Common myeloid progenitor, CD34-positive (primary cell): ENCODE measurements at regions not wholly inside any gene's neighbourhood (a gene's known extent, or its start where the extent isn't known, plus 50 kb on each side); places are given as distances from the start of the nearest gene placed in this dataset.

Experiments used
- CTCF ChIA-PET: fragments of 350-600 bp; sonication (Branson Sonifier 250); formaldehyde crosslinking; loops from one replicate; lab custom pipeline; 2021; ENCODE audit warnings: antibody characterized with exemption; lab: Charles Lee
- POLR2A ChIA-PET: fragments of 350-600 bp; sonication (Branson Sonifier 250); formaldehyde crosslinking; loops from one replicate; lab custom pipeline; 2021; ENCODE audit warnings: antibody characterized with exemption; lab: Charles Lee
- DNase-seq, 3 donors: peaks; one replicate each; pipeline versions ENCODE4 v3.0.0 to v3.0.0-alpha.2; 2013
- H3K27ac ChIP-seq, 2 experiments: 1 replicate in 1 of 2; 2 replicates in 1 of 2; pipeline ENCODE4 v1.7.0; 2013; ENCODE audit warnings: inconsistent platforms in 2 of 2, low read length in 2 of 2, mild to moderate bottlenecking in 2 of 2, low read depth in 1 of 2, moderate library complexity in 1 of 2; ENCODE audit not compliant: severe bottlenecking in 2 of 2, insufficient read depth in 1 of 2, poor library complexity in 1 of 2
- H3K27me3 ChIP-seq, 5 experiments: replicated peaks in 2 of 5; 1 replicate in 3 of 5; 2 replicates in 2 of 5; pipeline versions ENCODE4 v1.6.1 to v1.7.0; 2013; ENCODE audit warnings: low read length in 4 of 5, mild to moderate bottlenecking in 2 of 5, moderate library complexity in 2 of 5, inconsistent platforms in 1 of 5; ENCODE audit not compliant: insufficient read depth in 5 of 5, control insufficient read depth in 4 of 5
- H3K36me3 ChIP-seq, 4 experiments: 1 replicate in 2 of 4; 2 replicates in 2 of 4; pipeline versions ENCODE4 v1.6.1 to v1.7.0; 2013; ENCODE audit warnings: low read length in 3 of 4, control low read depth in 1 of 4, mild to moderate bottlenecking in 1 of 4; ENCODE audit not compliant: control insufficient read depth in 4 of 4, insufficient read depth in 4 of 4
- H3K4me1 ChIP-seq, 4 experiments: 1 replicate in 3 of 4; 2 replicates in 1 of 4; pipeline versions ENCODE4 v1.6.1 to v1.7.1; 2013; ENCODE audit warnings: low read length in 3 of 4, mild to moderate bottlenecking in 3 of 4, control low read depth in 1 of 4, inconsistent platforms in 1 of 4, moderate library complexity in 1 of 4; ENCODE audit not compliant: control insufficient read depth in 4 of 4, insufficient read depth in 4 of 4; ENCODE audit errors: control extremely low read depth in 1 of 4
- H3K4me3 ChIP-seq, 7 experiments: 1 replicate in 4 of 7; 2 replicates in 3 of 7; pipeline versions ENCODE4 v1.5.1 to v1.7.0; 2013; ENCODE audit warnings: mild to moderate bottlenecking in 7 of 7, low read length in 6 of 7, moderate library complexity in 6 of 7, inconsistent platforms in 2 of 7, low read depth in 2 of 7, control low read depth in 1 of 7; ENCODE audit not compliant: insufficient read depth in 4 of 7, control insufficient read depth in 1 of 7; ENCODE audit errors: extremely low read depth in 1 of 7
- H3K9me3 ChIP-seq, 5 experiments: 1 replicate in 4 of 5; 2 replicates in 1 of 5; pipeline versions ENCODE4 v1.6.1 to v1.7.1; 2013; ENCODE audit warnings: low read length in 4 of 5, mild to moderate bottlenecking in 2 of 5, inconsistent platforms in 1 of 5, low read depth in 1 of 5, moderate library complexity in 1 of 5; ENCODE audit not compliant: control insufficient read depth in 4 of 5, insufficient read depth in 2 of 5; ENCODE audit errors: control extremely low read depth in 1 of 5
- WGBS: methylation state at CpG from one replicate; pipeline ENCODE4 v1.1.5; 2013; ENCODE audit not compliant: insufficient coverage; 5-methylcytosine and 5-hydroxymethylcytosine counted together

DNA sequence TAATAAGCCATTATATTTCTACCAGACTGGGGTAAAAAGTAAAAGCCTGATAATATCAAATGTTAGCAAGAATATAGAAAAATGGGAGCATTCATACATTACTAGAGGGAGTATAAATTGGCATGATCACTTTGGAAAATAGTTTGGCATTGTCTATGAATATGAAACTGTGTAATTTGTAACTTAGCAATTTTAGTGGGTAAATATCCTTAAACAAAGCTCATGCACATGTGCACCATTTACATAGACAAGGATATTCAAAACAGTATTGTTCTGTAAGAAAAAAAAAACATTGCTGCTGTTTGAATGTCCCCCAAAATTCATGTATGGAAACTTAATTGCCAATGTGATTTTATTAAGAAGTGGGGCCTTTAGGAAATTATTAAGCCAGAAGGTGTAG lies 166.4 kb upstream of the SLC27A6 start:
- no peaks in the 10 kb centered on the region for H3K27me3 ChIP-seq
- no peaks in the 10 kb centered on the region for H3K36me3 ChIP-seq
- H3K9me3 ChIP-seq, result no peaks in the 10 kb centered on the region
- ChIA-PET CTCF (no interaction called here), POLR2A (no interaction called here)
- no peak overlapping the region for H3K4me3 ChIP-seq
- H3K4me1 ChIP-seq, result no peaks in the 10 kb centered on the region
- no peak for DNase-seq
- no peak overlapping the region for H3K27ac ChIP-seq

- H3K27me3 ChIP-seq, result no peaks in the 10 kb centered on the region
- H3K36me3 ChIP-seq, result no peaks in the 10 kb centered on the region
- DNase-seq, result no peak
- POLR2A ChIA-PET, result no interaction called here
- no peak overlapping the region for H3K4me3 ChIP-seq
- no peak overlapping the region for H3K27ac ChIP-seq
- CTCF ChIA-PET, result no interaction called here
- H3K4me1 ChIP-seq, result no peaks in the 10 kb centered on the region
- WGBS, result 100% methylated on average over 4 of the region's 4 CpGs
- H3K9me3 ChIP-seq, result no peaks in the 10 kb centered on the region
Measured at GRCh38 chr5:128799945-128800344, 165.3 kb upstream of the SLC27A6 start.

DNA sequence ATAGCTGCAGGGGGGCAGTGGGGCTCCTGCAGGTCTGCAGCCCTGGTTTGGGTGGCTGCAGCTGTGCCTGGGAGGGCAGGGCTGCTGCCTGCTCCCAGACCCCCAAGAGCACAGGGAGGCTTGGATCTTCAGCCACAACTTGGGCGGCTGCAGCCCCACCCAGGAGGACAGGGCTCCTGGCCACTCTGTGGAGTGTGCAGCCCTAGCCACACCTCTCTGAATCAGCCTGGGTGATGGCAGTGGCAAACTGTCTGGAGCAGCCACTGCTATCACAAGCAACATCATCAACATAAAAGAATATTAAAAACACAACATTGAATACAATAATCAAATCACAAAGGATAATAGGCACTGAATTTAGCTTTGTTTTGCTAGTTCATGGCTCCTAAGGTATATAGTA lies 164.9 kb upstream of the SLC27A6 start:
- Histone ChIP-seq H3K27me3 (no peaks in the 10 kb centered on the region), H3K9me3 (no peaks in the 10 kb centered on the region), H3K27ac (no peak overlapping the region), H3K4me1 (no peaks in the 10 kb centered on the region), H3K4me3 (no peak overlapping the region), H3K36me3 (no peaks in the 10 kb centered on the region)
- no peak for DNase-seq
- CTCF ChIA-PET, result no interaction called here
- POLR2A ChIA-PET, result no interaction called here
- WGBS, result 100% methylated on average over 1 of the region's 1 CpG

DNA sequence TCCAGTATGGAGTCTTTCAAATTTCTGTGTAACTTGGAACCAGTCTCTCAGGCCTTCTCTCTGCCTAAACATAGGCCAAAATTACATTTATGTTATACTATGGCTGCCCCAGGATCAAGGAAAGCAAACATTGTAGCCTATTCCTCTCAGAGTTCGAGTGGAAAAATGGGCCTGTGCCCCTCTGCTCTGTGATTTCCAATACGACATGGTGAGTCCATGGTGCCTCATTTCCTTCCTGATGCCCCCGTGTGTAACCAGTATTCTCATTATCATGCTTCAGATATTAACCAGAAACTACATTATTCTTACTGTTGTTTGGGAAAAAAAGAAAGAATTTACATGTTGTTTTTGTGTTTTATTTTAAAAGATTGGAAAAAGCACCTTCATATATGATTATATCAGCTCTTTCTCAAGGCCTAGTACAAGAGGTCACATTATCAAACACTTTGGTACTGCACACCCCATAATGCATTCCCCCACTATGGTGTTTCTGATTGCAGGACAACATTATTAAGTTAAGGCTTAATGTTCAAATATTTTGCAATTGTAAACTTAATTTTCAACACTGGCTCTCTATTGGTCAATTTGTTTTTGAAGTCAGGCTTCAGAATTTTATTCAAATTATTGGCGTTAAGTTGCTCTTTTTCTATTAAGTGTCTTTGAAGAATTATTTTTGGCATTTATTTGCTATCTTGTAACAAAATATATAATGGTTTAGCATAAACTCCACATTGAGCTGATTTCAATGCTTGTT lies 151.8 kb upstream of the SLC27A6 start:
- WGBS, result 100% methylated on average over 1 of the region's 4 CpGs
- H3K27me3 ChIP-seq, result no peaks in the 10 kb centered on the region
- no peak overlapping the region for H3K27ac ChIP-seq
- POLR2A ChIA-PET, result no interaction called here
- CTCF ChIA-PET, result no interaction called here
- H3K36me3 ChIP-seq, result no peaks in the 10 kb centered on the region
- peaks cover 0 to 2% (median 0%) of the 10 kb centered on the region in 5 experiments for H3K9me3 ChIP-seq
- no peaks in the 10 kb centered on the region for H3K4me1 ChIP-seq
- H3K4me3 ChIP-seq, result no peak overlapping the region
- DNase-seq, result no peak

- DNase-seq, result no peak
- Histone ChIP-seq H3K27ac (no peak overlapping the region), H3K36me3 (no peaks in the 10 kb centered on the region), H3K9me3 (peaks cover 0 to 2% (median 0%) of the 10 kb centered on the region in 5 experiments), H3K27me3 (no peaks in the 10 kb centered on the region), H3K4me3 (no peak overlapping the region), H3K4me1 (no peaks in the 10 kb centered on the region)
- WGBS, result 79% methylated on average over 5 of the region's 5 CpGs
- POLR2A ChIA-PET, result no interaction called here
- CTCF ChIA-PET, result no interaction called here
Measured at GRCh38 chr5:128815201-128815600, 150.1 kb upstream of the SLC27A6 start.

DNA sequence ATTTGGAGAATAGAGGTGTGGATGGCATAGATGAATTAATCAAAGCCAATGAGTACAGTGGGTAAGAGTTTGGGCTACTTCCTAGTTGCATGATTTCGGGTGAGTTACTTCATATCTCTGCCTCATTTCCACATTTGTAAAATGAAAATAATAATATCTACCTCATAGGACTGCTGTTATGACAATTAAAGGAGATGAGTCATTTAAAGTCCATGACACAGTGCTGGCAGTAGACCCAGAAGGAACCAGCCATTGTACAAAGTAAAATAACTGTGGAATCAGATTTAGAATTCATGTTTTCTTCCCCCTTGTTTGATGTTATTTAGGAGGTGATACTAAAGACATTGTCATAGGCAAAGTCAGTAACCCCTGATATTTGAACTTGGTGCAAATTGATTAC lies 139.5 kb upstream of the SLC27A6 start:
- no peak for DNase-seq
- no peak overlapping the region for H3K4me3 ChIP-seq
- no peaks in the 10 kb centered on the region for H3K27me3 ChIP-seq
- H3K27ac ChIP-seq, result no peak overlapping the region
- WGBS, result no CpG with 5 or more reads among the region's 1 CpG
- ChIA-PET POLR2A (no interaction called here), CTCF (interaction anchor here (0.6 kb wide), 1 partner anchor 950 kb away, joined by 3 read pairs; no protein-coding TSS in a partner anchor)
- no peaks in the 10 kb centered on the region for H3K4me1 ChIP-seq
- no peaks in the 10 kb centered on the region for H3K9me3 ChIP-seq
- H3K36me3 ChIP-seq, result no peaks in the 10 kb centered on the region

GRCh38 chr5:128826275-128826674 lies 139.0 kb upstream of the SLC27A6 start:
- Histone ChIP-seq H3K4me3 (no peak overlapping the region), H3K27me3 (no peaks in the 10 kb centered on the region), H3K4me1 (no peaks in the 10 kb centered on the region), H3K27ac (no peak overlapping the region), H3K36me3 (no peaks in the 10 kb centered on the region), H3K9me3 (no peaks in the 10 kb centered on the region)
- ChIA-PET POLR2A (no interaction called here), CTCF (interaction anchor here (0.6 kb wide), 1 partner anchor 950 kb away, joined by 3 read pairs; no protein-coding TSS in a partner anchor)
- DNase-seq, result no peak
- 92% methylated on average over 1 of the region's 1 CpG for WGBS
